H9 (cell line): ENCODE measurements at regions not wholly inside any gene's neighbourhood (a gene's known extent, or its start where the extent isn't known, plus 50 kb on each side); places are given as distances from the start of the nearest gene placed in this dataset.
"Not testable (repeated sequence)": the region's sequence is repeated elsewhere in the genome, so short reads cannot be mapped to it uniquely, and the experiment has no call there.

Experiments
- DNase-seq: peaks from one replicate; pipeline ENCODE4 v3.0.0-alpha.2; 2017
- H2AFZ ChIP-seq: one replicate; pipeline ENCODE4 v1.6.1; 2013; ENCODE audit warnings: mild to moderate bottlenecking, low read length, control low read depth, moderate library complexity
- H2AK5ac ChIP-seq: 2 replicates; pipeline ENCODE4 v1.6.1; 2013; ENCODE audit warnings: low read length, control low read depth, mixed read lengths; ENCODE audit not compliant: insufficient read length
- H2BK120ac ChIP-seq: one replicate; pipeline ENCODE4 v1.6.1; 2013; ENCODE audit warnings: low read depth, mild to moderate bottlenecking, low read length, control low read depth, inconsistent platforms; ENCODE audit not compliant: poor library complexity, severe bottlenecking
- H2BK12ac ChIP-seq: 2 replicates; pipeline ENCODE4 v1.6.1; 2013; ENCODE audit warnings: low read length, control low read depth, mixed read lengths, low read depth; ENCODE audit not compliant: insufficient read length
- H2BK15ac ChIP-seq: 2 replicates; pipeline ENCODE4 v1.6.1; 2013; ENCODE audit warnings: low read depth, low read length, control low read depth
- H2BK20ac ChIP-seq: one replicate; pipeline ENCODE4 v1.6.1; 2013; ENCODE audit warnings: low read depth, mild to moderate bottlenecking, low read length, control low read depth, inconsistent platforms; ENCODE audit not compliant: poor library complexity, severe bottlenecking
- H2BK5ac ChIP-seq: 2 replicates; pipeline ENCODE4 v1.6.1; 2013; ENCODE audit warnings: low read length, control low read depth, mixed read lengths; ENCODE audit not compliant: insufficient read length
- H3K14ac ChIP-seq: 2 replicates; pipeline ENCODE4 v1.6.1; 2013; ENCODE audit warnings: low read length, control low read depth; ENCODE audit not compliant: insufficient read depth
- H3K18ac ChIP-seq: 2 replicates; pipeline ENCODE4 v1.6.1; 2013; ENCODE audit warnings: low read depth, mild to moderate bottlenecking, mixed read lengths, low read length, control low read depth; ENCODE audit not compliant: insufficient read length
- H3K23ac ChIP-seq: 2 replicates; pipeline ENCODE4 v1.6.1; 2013; ENCODE audit warnings: low read length, control low read depth, mixed read lengths, low read depth; ENCODE audit not compliant: insufficient read length
- H3K23me2 ChIP-seq: 2 replicates; pipeline ENCODE4 v1.6.1; 2013; ENCODE audit warnings: low read depth, mild to moderate bottlenecking, mixed read lengths, low read length, control low read depth; ENCODE audit not compliant: insufficient read length, poor library complexity, severe bottlenecking
- H3K27ac ChIP-seq: 2 replicates; pipeline ENCODE4 v1.5.1; 2013; ENCODE audit warnings: low read length, control low read depth, mixed read lengths, low read depth; ENCODE audit not compliant: insufficient read length
- H3K27me3 ChIP-seq: 2 replicates; pipeline ENCODE4 v1.6.1; 2013; ENCODE audit warnings: low read length, control low read depth, inconsistent platforms; ENCODE audit not compliant: insufficient read depth
- H3K4ac ChIP-seq: 2 replicates; pipeline ENCODE4 v1.6.1; 2013; ENCODE audit warnings: low read depth, mild to moderate bottlenecking, control low read depth, inconsistent platforms, low read length, moderate library complexity
- H3K4me1 ChIP-seq: 2 replicates; pipeline ENCODE4 v1.6.1; 2013; ENCODE audit warnings: low read length, control low read depth, inconsistent platforms; ENCODE audit not compliant: insufficient read depth
- H3K4me2 ChIP-seq: 2 replicates; pipeline ENCODE4 v1.6.1; 2013; ENCODE audit warnings: low read length, control low read depth, mixed read lengths; ENCODE audit not compliant: insufficient read length, insufficient read depth
- H3K56ac ChIP-seq: 2 replicates; pipeline ENCODE4 v1.6.1; 2013; ENCODE audit warnings: low read depth, mild to moderate bottlenecking, mixed read lengths, low read length, control low read depth; ENCODE audit not compliant: insufficient read length
- H3K79me1 ChIP-seq: 2 replicates; pipeline ENCODE4 v1.6.1; 2013; ENCODE audit warnings: low read depth, mild to moderate bottlenecking, moderate library complexity, low read length, control low read depth, inconsistent platforms; ENCODE audit not compliant: insufficient read depth, poor library complexity, severe bottlenecking
- H3K79me2 ChIP-seq: 2 replicates; pipeline ENCODE4 v1.6.1; 2013; ENCODE audit warnings: low read length, control low read depth, inconsistent platforms; ENCODE audit not compliant: insufficient read depth
- H3K9ac ChIP-seq: 2 replicates; pipeline ENCODE4 v1.6.1; 2013; ENCODE audit warnings: low read length, control low read depth, mixed read lengths; ENCODE audit not compliant: insufficient read length; ENCODE audit errors: extremely low read depth
- H3K9me3 ChIP-seq: one replicate; pipeline ENCODE4 v1.6.1; 2013; ENCODE audit warnings: low read depth, low read length, inconsistent platforms; ENCODE audit not compliant: control insufficient read depth
- H3T11ph ChIP-seq: one replicate; pipeline ENCODE4 v1.6.1; 2013; ENCODE audit warnings: mild to moderate bottlenecking, low read length, control low read depth, inconsistent platforms
- H4K20me1 ChIP-seq: one replicate; pipeline ENCODE4 v1.6.1; 2013; ENCODE audit not compliant: control insufficient read depth, insufficient read length, insufficient read depth
- H4K5ac ChIP-seq: 2 replicates; pipeline ENCODE4 v1.6.1; 2013; ENCODE audit warnings: low read depth, mild to moderate bottlenecking, mixed read lengths, low read length, control low read depth; ENCODE audit not compliant: insufficient read length
- H4K8ac ChIP-seq: replicated peaks from 2 replicates; pipeline ENCODE4 v1.6.1; 2013; ENCODE audit warnings: low read length, control low read depth, mixed read lengths, low read depth; ENCODE audit not compliant: insufficient read length
- H4K91ac ChIP-seq: 2 replicates; pipeline ENCODE4 v1.6.1; 2013; ENCODE audit warnings: low read depth, mild to moderate bottlenecking, moderate library complexity, mixed read lengths, low read length, control low read depth; ENCODE audit not compliant: insufficient read length
- H3K27ac Mint-ChIP-seq, 3 experiments: 2 replicates in 2 of 3; 3 replicates in 1 of 3; pipeline ENCODE4 v1.8.0; 2020 to 2021; ENCODE audit warnings: mixed read lengths in 3 of 3, mild to moderate bottlenecking in 1 of 3, moderate library complexity in 1 of 3
- H3K27me3 Mint-ChIP-seq: 2 replicates; pipeline ENCODE4 v1.8.0; 2021; ENCODE audit warnings: low read depth, mild to moderate bottlenecking, moderate library complexity, mixed read lengths
- H3K36me3 Mint-ChIP-seq, 3 experiments: 2 replicates in 2 of 3; 3 replicates in 1 of 3; pipeline ENCODE4 v1.8.0; 2020 to 2021; ENCODE audit warnings: low read depth in 3 of 3, mixed read lengths in 3 of 3; ENCODE audit not compliant: insufficient read depth in 1 of 3
- H3K4me1 Mint-ChIP-seq, 2 experiments: 2 replicates each; pipeline ENCODE4 v1.8.0; 2020; ENCODE audit warnings: mixed read lengths in 2 of 2
- H3K4me3 Mint-ChIP-seq, 2 experiments: 2 replicates in 1 of 2; 3 replicates in 1 of 2; pipeline ENCODE4 v1.8.0; 2020 to 2021; ENCODE audit warnings: mild to moderate bottlenecking in 2 of 2, mixed read lengths in 2 of 2, moderate library complexity in 1 of 2
- H3K9me3 Mint-ChIP-seq, 2 experiments: 2 replicates in 1 of 2; 3 replicates in 1 of 2; pipeline ENCODE4 v1.8.0; 2020; ENCODE audit warnings: mild to moderate bottlenecking in 2 of 2, mixed read lengths in 2 of 2, moderate library complexity in 1 of 2
- WGBS: extraction: QIAGEN DNeasy Blood & Tissue Kit; methylation state at CpG from one replicate; pipeline ENCODE4 v1.1.7; 2013; ENCODE audit warnings: missing lambda C conversion rate, low lambda C conversion rate, mixed read lengths; ENCODE audit not compliant: insufficient read length; ENCODE audit errors: extremely low coverage; 5-methylcytosine and 5-hydroxymethylcytosine counted together

DNA sequence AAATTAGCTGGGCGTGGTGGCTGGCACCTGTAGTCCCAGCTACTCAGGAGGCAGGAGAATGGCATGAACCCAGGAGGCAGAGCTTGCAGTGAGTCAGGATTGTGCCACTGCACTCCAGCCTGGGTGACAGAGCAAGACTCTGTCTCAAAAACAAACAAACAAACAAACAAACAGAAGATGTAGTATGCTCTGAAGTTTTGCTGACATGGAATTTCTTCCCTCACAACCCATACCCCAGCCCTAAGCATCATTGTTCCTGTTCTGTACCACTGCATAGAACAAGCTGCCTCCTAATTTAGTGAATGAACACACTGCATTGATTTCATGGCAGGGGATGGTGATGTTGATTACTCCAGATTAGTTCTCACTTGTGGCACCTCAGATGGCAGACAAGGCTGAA is 89.7 kb downstream of the SPATA31A6 start:
- H3K9me3 ChIP-seq, H3K36me3 Mint-ChIP-seq, H3K23me2 ChIP-seq, H2AFZ ChIP-seq, H3K27ac ChIP-seq, H3K79me2 ChIP-seq, H2BK15ac ChIP-seq, H2BK12ac ChIP-seq, H3T11ph ChIP-seq, H3K4me3 Mint-ChIP-seq, H2BK120ac ChIP-seq, H3K4me2 ChIP-seq, H4K5ac ChIP-seq, H3K18ac ChIP-seq, H3K23ac ChIP-seq, H3K4me1 ChIP-seq, H2AK5ac ChIP-seq, H3K9ac ChIP-seq, H2BK5ac ChIP-seq, H4K91ac ChIP-seq, H3K27me3 Mint-ChIP-seq, H3K79me1 ChIP-seq, H3K9me3 Mint-ChIP-seq, DNase-seq, H2BK20ac ChIP-seq, H3K4ac ChIP-seq, H3K56ac ChIP-seq, H3K27me3 ChIP-seq, H4K20me1 ChIP-seq, H3K27ac Mint-ChIP-seq, H3K14ac ChIP-seq, H4K8ac ChIP-seq, H3K4me1 Mint-ChIP-seq: not testable (repeated sequence)
- WGBS = no CpG with 5 or more reads among the region's 1 CpG
